HEK293T (cell line): ENCODE measurements at regions not wholly inside any gene's neighbourhood (a gene's known extent, or its start where the extent isn't known, plus 50 kb on each side); places are given as distances from the start of the nearest gene placed in this dataset.

ENCODE experiments used
- ARNT ChIP-seq: fragments of 450-650 bp; IDR thresholded peaks from 2 replicates; pipeline ENCODE4 v1.6.1; 2017; ENCODE audit warnings: mild to moderate bottlenecking
- BHLHE40 ChIP-seq: fragments of 450-650 bp; IDR thresholded peaks from 2 replicates; pipeline ENCODE4 v1.6.1; 2016; ENCODE audit warnings: mild to moderate bottlenecking, moderate library complexity, borderline replicate concordance
- CTBP1 ChIP-seq: fragments of 450-650 bp; IDR thresholded peaks from 2 replicates; pipeline ENCODE4 v1.6.1; 2016; ENCODE audit warnings: borderline replicate concordance
- FOXA1 ChIP-seq: fragments of 450-650 bp; IDR thresholded peaks from 2 replicates; pipeline ENCODE4 v1.6.1; 2016; ENCODE audit warnings: mild to moderate bottlenecking
- FOXM1 ChIP-seq: fragments of 450-650 bp; IDR thresholded peaks from 2 replicates; pipeline ENCODE4 v1.6.1; 2017; ENCODE audit warnings: mild to moderate bottlenecking, borderline replicate concordance
- LEF1 ChIP-seq: fragments of 450-650 bp; IDR thresholded peaks from 2 replicates; pipeline ENCODE4 v1.6.1; 2017; ENCODE audit warnings: mild to moderate bottlenecking, borderline replicate concordance
- SP1 ChIP-seq: fragments of 450-650 bp; IDR thresholded peaks from 2 replicates; pipeline ENCODE4 v1.6.1; 2017
- TARDBP ChIP-seq: fragments of 450-650 bp; IDR thresholded peaks from 2 replicates; pipeline ENCODE4 v1.6.1; 2016

- TF ChIP-seq LEF1 (no peak), TARDBP (no peak), FOXM1 (no peak), SP1 (no peak), BHLHE40 (no peak), FOXA1 (no peak), CTBP1 (no peak), ARNT (no peak)
Measured at GRCh38 chr3:168533600-168533999, 437.9 kb upstream of the GOLIM4 start.
